ENCODE measurements at regions not wholly inside any gene's neighbourhood (a gene's known extent, or its start where the extent isn't known, plus 50 kb on each side); places are given as distances from the start of the nearest gene placed in this dataset.

DNA sequence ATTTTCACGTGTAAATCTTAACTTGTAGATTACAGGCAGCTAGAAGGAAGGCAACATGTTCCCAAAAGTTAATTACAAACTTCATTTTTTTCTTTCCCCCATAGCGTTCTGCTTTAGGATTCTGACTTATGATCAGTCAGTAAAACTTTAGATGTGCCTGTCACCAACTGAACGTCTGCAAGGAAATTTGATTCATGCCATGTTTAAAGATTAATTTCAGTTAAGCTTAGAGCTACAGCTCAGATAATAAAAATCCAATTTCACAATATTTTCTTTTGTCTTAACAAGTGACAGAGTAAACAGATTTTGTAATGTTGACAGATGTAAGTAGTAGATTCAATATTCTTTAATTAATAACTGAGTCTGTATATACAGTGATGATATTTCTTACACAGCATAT, 253.1 kb downstream of the NFKBIZ start:
- in situ Hi-C loops (cut with HindIII; ENCODE audit: low sequenced_read_pairs): no loop called here

DNA sequence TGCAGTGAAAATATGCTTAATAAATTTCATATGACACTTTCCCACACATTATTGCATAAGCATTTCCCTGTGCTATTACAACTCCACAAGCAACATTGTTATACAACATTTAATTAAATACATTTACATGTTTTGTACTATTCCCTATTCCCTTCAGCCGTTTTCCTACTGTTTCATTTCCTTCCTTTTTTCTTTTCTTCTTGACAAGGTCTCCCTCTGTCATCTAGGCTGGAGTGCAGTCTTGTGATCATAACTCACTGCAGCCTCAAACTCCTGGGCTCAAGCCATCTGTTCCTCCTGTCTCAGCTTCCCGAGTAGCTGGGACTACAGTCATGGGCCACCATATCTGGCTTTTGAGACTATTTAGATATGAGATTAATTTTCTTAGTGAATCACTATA, 254.7 kb downstream of the NFKBIZ start:
- in situ Hi-C loops (cut with HindIII; ENCODE audit: low sequenced_read_pairs): no loop called here

DNA sequence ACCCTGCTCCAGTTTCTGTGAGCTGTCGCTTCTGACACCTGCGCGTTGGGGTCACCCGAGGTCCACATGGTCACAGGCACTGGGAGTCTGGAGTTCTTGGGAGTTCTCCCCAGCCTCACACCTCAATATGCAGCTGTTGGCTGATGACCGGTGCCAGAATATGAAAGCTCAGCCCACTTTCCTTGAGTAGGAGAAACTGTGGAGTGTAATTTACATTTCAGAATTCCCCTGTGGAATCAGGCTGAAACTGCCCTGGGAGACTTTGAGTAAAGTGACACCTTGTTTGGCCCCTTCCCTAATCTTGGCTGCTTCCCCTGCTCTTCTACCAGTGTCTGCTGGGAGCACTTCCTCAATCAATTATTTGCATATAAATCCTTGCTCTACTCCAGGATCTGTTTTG, 255.9 kb downstream of the NFKBIZ start:
- in situ Hi-C loops (cut with HindIII; ENCODE audit: low sequenced_read_pairs): no loop called here

- in situ Hi-C loops (cut with HindIII; ENCODE audit: low sequenced_read_pairs): no loop called here
These were observed 257.2 kb downstream of the NFKBIZ start for GRCh38 chr3:102106416-102107097.

DNA sequence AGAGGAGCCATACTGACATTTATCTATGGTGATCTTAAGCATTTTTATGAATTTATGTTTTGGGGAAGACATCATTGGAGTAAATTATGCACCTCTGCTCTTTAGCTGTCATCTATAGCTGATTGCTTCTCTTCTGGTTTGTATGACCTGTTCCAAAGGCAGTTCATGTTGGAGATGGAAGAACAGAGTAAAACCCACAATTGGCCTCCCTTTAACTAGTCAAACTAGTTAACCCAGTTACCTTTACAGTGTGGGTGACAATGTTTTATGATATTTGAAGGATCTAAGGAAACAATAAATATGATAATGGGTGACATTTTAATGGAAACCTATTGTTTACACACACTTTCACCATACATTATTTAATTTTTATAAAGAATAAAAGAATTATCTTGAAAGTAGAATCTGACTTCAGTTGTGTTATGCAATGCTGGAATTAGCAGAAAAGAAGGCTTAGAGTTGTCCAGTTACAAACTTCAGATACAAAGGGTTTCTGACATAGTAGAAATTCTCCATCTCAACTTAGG, 263.5 kb downstream of the NFKBIZ start:
- in situ Hi-C loops (cut with HindIII; ENCODE audit: low sequenced_read_pairs): no loop called here

GRCh38 chr3:102113421-102114041, 264.2 kb downstream of the NFKBIZ start:
- in situ Hi-C loops (cut with HindIII; ENCODE audit: low sequenced_read_pairs): no loop called here

DNA sequence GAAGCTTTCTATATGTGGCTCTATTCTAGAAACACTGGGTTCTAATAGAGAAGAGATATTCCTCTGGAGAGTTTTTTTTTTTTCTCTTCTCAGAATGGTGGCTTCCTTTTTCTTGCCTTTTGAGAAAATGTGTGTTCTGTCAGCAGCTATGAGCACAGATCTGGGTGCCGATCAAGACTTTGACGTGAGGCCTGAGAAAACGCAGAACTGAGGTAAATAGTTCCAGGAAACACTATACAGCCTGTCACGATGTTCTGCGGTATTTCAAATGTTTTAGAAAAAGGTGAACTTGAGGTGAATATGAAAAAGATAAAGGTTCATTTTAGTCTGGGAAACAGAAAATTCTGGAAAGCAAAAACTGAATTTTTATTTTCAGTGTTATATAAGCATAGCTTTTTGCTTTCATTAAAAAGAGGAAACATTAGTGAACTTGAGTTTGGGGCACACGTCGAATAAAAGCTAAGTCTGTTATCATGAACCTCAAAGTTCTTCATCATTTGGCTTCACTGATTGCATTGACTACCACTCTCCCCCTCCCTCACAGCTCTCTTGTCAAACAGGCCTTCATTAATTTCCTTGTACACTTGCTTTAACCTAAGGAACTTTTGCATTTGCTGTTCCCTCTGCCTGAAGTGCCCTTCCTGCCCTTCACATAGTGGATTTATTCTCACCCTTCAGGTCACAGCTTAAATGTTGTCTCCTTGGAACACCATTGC, 265.1 kb downstream of the NFKBIZ start:
- in situ Hi-C loops (cut with HindIII; ENCODE audit: low sequenced_read_pairs): no loop called here

GRCh38 chr3:102122527-102122926, 273.2 kb downstream of the NFKBIZ start:
- in situ Hi-C loops (cut with HindIII; ENCODE audit: low sequenced_read_pairs): no loop called here

- in situ Hi-C loops (cut with HindIII; ENCODE audit: low sequenced_read_pairs): no loop called here
These were observed 274.4 kb downstream of the NFKBIZ start for GRCh38 chr3:102123590-102124190.

GRCh38 chr3:102124282-102124681, 275.0 kb downstream of the NFKBIZ start:
- in situ Hi-C loops (cut with HindIII; ENCODE audit: low sequenced_read_pairs): no loop called here

DNA sequence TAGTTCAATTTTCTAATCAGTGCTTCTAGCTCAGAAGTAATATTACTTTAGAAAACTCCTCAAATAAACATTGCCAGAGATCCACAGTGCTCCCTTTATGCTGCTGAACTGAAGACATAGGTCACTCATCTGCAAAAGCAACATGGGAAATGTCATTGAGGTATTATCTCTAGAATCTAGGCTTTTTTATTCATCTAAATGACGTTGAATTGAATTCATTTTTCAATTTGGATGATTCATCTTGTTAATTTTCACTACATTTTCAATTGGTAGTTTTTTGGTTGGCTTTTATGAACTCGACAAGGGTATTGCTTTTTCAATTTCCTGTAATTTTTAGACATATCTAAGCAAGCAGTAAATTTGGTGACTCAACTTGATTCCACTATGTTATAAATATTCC, 275.4 kb downstream of the NFKBIZ start:
- in situ Hi-C loops (cut with HindIII; ENCODE audit: low sequenced_read_pairs): no loop called here

DNA sequence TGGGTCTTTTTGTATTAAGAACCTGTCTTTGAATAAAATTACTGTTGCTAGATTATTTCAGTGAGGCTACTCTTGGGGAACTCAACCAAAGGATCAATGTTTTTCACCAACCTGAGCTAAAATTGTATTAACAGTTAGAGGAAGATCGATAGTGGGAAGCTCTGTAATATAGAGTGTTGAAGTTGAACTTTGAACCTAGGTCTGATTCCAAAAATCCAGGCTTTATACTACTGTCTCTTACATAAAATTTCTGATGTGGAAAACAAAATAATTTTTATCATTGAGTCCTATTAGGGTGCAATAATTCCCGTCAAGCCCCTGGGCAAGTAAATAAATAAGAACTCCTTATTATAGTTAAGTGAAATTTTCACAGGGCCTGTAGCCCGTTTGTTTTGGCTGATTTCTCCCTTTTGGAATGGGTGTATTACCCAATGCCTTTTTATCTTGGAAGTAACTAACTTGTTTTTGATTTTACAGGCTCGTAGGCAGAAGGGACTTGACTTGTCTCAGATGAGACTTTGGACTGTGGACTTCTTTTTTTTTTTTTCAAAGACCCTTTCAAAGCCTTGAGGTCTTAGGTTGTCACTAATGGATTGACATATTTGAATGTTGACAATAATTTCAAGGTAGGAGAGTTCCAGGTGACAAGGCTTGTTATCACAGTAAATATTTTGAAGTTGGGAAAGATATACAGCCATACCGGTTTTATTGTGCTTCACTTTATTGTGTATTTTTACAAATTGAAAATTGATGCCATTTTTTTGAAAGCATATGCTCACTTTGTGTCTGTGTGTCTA, 276.1 kb downstream of the NFKBIZ start:
- in situ Hi-C loops (cut with HindIII; ENCODE audit: low sequenced_read_pairs): no loop called here

- in situ Hi-C loops (cut with HindIII; ENCODE audit: low sequenced_read_pairs): no loop called here
These were observed 276.7 kb downstream of the NFKBIZ start for GRCh38 chr3:102125994-102126368.

DNA sequence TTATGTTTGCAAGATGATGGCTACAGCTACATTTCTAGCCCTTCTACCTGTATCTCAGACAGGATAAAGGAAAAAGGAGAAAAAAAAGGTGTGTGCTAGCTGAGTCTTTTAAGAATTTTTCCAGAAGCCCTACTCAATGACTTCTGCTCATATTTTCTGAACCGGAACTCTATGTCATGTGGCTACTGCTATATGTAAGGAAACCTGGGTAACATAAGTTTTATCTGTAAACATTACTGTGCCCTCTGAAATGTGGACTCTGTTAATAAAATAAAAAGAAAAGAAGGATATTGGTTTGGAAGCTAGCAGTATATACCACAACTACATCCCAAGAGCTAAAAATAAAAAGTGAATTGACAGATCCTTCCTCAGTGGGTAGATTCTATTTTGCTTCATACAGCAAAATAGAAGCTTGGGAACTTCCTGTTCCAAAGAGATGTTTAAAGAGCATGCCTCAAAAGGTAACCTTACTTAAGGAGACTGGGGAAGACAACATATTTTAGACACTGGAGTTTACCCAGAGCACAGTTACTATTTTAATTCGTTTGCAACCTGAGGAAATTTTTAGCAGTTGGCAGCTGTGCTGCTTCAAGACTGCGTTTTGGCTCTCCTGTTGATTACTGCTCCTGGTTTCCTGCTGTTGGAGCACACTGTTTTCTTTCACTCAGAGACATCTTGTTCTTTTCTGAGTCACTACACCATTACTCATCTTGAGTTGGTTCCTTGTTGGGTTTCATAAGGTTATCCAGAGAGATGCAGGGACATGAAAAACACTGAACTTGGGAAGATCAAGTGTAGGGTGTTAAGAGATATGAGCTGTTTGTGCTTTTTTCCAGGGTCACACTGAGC, 280.7 kb downstream of the NFKBIZ start:
- in situ Hi-C loops (cut with HindIII; ENCODE audit: low sequenced_read_pairs): no loop called here

DNA sequence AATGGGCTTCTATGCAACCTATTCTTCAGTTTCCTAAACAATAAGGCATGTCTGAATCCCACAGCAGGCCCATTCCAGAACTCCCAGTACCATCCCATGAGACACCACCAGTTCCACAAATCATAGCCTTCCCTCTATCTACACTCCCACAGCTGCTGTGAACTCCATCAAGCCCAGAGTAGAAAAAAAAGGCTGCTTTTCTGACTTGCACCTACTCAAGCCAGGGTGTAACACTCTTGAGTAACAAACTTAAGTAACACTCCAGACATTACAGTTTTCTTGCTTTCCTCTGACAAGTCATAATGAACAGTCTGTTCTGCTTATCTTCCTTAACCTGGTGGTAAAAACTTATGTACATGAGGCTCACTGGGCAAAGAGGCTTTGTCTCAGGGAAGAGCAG, 283.1 kb downstream of the NFKBIZ start:
- in situ Hi-C loops (cut with HindIII; ENCODE audit: low sequenced_read_pairs): no loop called here

GRCh38 chr3:102133376-102133775, 284.1 kb downstream of the NFKBIZ start:
- in situ Hi-C loops (cut with HindIII; ENCODE audit: low sequenced_read_pairs): no loop called here

DNA sequence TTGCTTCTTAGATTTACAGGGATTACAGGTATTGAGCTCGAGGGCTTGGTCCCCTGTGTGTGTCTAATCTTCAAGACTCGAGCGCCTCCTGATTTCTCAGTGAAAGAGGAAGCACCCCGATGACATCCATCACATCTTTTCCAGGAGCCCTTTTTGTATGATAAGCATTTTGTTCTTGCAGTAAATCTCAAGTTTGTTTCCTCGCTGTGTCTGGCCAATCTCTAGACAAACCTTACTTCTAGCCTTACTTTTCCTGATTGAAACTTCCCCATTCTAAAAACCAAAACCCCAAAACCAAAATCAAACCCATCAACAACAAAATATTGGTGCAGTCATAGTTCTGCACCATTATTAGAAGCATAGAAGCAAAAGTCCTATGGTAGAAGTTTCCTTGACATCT, 286.0 kb downstream of the NFKBIZ start:
- in situ Hi-C loops (cut with HindIII; ENCODE audit: low sequenced_read_pairs): loop anchor here (5.0 kb wide), 1 partner anchor 37 kb away; no protein-coding TSS in a partner anchor

- in situ Hi-C loops (cut with HindIII; ENCODE audit: low sequenced_read_pairs): loop anchor here (5.0 kb wide), 1 partner anchor 36 kb away; no protein-coding TSS in a partner anchor
These were observed 286.9 kb downstream of the NFKBIZ start for GRCh38 chr3:102136183-102136582.

- in situ Hi-C loops (cut with HindIII; ENCODE audit: low sequenced_read_pairs): no loop called here
These were observed 290.8 kb downstream of the NFKBIZ start for GRCh38 chr3:102140116-102140515.

Measured in DLD1 (cell line).